ENCODE measurements at regions not wholly inside any gene's neighbourhood (a gene's known extent, or its start where the extent isn't known, plus 50 kb on each side); places are given as distances from the start of the nearest gene placed in this dataset.

- TF ChIP-seq CTCF (IDR thresholded peaks at IDR 0.05), result no peak
- TF ChIP-seq POLR2A (IDR thresholded peaks at IDR 0.05), result no peak
Observed at GRCh38 chr12:115646210-115646609, 631.3 kb downstream of the MED13L start.

Data from lower leg skin (tissue), 3 donors.